Stimulated activated CD8-positive, alpha-beta memory T cell treated with anti-CD3 and anti-CD28 coated beads, Interleukin-15, amount 100 ng/mL, for 4 hours (primary cell): ENCODE measurements at regions not wholly inside any gene's neighbourhood (a gene's known extent, or its start where the extent isn't known, plus 50 kb on each side); places are given as distances from the start of the nearest gene placed in this dataset.

Experiments used
- DNase-seq, 2 donors: peaks; one replicate each; pipeline ENCODE4 v3.0.0-alpha.2; 2020; ENCODE audit warnings: low read depth in 2 of 2

DNA sequence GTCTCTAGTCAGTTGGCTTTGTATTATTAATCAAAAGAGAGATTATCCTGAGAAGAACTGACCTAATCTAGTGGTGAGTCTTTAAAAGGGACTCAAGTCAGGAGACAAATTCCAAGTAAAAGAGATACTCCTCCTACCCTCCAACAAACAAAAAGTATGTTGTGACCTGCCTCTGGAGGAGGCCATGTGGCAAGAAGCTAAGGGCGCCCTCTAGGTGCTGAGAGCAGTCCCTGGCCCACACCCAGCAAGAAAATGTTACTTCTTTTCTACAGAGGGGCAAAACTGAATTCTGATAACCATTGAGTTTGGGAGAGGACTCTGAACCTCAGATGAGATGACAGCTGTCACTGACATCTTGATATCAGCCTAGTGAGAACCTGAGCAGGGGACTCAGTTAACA, 953.6 kb upstream of the AGA start:
- DNase-seq, result no peak

DNA sequence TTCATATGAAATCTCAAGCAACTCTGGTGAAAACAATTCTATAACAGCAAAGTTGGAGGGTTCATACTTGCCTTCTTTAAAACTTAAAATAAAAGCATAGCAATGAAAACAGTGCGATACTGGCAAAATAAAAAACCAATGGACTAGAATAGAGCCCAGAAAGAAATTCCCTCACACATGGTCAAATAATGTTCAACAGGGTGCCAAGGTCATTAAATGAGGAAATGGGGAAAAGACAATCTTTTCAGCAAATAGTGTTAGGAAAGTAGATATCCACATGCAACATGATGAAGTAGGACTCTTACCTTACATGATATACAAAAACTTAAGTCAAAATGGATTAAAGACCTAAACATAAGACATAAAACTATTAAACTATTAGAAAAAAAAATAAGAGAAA, 970.2 kb upstream of the AGA start:
- DNase-seq, result no peak

DNA sequence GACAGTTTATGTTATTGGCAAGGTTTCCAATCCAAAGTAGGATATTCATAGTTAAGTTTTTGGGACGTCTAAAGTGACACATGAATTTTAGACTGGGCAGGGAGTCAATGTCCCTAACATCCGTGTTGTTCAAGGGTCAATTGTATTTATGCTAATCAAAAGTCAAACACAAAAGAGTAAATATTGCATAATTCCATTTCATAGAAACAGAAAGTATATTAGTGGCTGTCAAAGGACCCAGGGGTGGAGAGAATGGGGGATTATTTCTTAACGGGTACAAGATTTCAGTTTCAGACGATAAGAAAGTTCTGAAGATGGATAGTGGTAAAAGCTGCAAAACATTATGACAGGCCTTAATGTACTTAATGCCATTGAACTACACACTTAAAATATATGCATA, 971.8 kb upstream of the AGA start:
- no peak for DNase-seq

DNA sequence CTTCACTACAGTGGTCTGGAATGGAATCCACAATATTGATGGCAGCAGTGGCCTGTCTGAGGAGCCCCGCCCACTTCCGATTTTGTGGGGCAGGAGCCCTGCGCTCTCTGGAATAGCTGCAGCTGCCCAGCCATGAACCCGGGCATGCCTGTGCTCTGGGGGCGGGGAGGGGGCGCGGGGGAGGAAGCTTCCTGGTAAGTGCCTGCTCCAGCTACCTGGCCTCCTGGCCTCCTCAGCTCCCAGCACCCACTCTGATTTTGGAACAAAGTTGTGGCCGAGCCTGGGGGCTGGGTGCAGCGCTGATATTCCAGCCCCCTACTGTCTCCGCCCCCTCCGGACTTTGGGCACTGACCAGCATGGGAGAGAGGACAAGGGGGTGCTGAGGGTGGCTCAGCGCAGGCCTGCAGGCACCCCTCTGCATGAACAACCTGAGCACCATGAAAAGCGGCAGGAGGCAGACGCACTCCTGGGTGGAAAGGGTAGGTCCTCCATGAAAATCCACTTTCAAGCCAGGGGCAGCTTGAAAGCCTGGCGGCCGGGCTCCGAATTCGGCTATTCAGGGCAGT, 972.7 kb upstream of the AGA start:
- DNase-seq, result no peak

DNA sequence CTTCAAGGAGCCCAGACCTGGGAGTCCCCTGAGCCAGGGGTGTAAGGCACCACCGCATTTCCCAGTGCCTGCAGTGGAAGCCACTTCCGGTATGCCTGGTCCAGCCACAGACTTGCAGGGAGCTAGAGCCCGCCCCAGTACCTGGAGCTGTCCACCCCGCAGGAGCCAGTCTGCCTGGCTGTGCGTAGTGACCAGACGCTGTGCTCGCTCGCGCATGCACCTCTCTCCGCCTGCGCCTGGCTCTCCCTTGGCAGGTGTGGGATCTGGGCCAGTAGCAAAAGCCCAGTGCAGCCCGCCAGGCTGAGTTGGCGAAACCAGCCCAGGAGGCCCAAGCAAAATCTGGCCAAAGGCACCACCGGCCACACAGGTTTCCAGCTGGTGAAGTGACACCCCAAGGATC, 973.7 kb upstream of the AGA start:
- no peak for DNase-seq

DNA sequence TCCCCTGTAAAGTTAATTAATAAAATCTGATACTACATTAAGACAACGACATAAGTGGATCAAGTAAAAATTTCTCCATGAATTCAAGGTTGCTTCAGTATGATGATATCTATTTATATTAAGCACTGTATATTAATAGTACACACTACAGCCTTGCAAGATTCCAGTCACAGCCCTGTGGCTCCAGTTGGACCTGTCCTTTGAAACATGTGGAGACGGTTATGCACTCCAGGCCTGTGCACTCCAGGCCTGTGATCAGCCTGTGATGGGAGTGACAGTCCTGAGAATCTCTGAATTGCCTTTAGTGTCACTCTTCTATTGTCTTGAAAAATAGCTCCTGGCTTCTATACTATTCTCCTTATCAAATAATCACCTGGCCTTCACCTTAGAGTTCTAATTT, 981.1 kb upstream of the AGA start:
- no peak for DNase-seq

DNA sequence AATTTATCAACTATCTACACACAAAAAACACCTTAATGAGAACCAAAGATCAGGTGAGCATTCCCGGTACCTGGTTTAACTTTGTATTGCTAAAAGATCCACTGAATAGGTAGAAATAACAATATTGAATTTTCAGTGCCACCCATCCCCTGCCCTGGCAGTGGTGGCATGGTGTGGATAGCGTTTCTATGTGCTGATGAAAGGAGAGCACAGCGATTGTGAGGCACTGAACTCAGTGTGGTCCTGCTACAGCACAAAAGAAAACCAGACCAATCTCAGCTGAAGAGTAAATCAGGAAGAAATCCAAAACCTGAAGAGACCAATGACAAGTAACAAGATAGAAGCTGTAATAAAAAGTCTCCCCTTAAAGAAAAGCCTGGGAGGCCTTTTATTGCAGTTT, 984.6 kb upstream of the AGA start:
- no peak for DNase-seq

DNA sequence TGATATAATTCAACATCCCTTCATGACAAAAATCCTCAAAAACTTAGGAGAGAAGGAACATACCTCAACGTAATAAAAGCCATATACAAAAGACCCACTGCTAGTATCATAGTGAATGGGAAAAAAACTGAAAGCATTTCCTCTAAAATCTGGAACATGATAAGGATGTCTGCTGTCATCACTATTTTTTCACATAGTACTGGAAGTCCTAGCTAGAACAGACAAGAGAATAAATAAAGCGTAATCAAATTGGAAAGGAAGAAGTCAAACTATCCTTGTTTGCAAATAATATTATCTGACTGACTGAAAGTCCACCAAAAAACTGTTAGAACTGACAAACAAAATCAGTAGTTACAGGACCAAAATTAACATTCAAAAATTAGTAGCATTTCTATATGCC, 985.4 kb upstream of the AGA start:
- no peak for DNase-seq

DNA sequence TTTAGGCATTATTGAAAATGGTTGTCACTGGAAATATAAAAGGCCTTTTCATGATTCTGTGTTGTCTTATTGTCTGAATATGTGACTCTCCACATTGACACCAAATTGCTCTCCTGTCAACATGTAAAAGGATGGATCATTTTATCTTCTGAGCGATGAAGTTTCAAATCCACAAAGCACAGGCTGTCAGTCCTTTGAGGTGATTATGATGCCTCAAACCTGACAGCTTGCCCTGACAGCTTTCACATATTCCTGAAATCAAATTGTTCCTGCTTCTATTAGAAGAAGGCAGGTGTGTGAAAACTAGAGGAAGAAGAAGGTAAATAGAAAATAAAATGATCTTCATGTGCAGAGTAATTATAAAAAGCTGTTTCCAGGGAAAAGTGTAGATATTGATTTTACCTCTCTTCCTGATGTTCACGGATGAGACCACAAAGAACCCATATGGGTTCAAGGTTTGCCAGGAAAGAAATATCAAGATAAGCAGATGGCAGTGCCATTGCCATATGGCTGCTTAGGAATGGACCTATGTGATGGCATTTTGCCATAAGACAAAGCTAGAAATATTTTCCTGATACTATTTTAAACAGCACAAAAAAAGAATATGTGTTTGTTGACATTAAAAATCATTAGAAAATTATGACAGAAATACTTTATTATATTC, 1006.3 kb upstream of the AGA start:
- DNase-seq, result no peak

DNA sequence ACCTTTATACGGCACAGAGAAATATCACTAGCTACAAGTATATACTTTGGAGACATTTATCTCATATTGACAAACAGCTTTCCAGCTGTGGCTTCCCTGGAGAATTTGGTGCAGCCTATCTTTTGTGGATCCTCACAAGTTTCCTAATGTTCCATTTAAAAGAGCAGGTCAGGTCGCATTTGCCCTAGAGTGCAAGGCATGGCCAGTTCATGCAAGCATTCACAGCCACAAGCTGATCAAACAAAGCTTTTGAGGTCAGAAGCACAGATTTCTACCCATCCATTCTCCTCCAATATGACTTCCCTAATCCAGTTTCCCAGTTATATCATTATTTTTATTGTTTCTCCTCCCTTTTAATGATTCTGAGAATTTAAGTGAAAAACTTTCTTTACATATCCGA, 1008.4 kb upstream of the AGA start:
- no peak for DNase-seq

DNA sequence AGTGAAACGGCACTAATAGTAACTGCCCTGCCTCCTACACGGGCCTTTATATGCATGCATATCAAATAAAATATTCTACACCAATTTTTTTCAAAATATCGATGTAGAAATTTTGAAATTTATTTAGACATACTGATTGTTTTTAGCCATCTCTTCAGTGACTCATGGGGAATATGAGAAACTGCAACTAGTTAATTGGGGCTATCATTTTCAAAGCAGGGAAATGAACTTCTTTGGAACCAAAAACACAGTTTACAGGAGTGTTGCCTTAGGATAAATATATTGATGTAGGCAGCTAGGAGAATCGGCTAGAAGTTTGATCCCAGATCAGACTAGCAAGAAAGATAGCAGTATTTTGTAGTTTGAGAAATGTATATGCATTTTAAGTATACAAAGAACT, 1010.8 kb upstream of the AGA start:
- no peak for DNase-seq

DNA sequence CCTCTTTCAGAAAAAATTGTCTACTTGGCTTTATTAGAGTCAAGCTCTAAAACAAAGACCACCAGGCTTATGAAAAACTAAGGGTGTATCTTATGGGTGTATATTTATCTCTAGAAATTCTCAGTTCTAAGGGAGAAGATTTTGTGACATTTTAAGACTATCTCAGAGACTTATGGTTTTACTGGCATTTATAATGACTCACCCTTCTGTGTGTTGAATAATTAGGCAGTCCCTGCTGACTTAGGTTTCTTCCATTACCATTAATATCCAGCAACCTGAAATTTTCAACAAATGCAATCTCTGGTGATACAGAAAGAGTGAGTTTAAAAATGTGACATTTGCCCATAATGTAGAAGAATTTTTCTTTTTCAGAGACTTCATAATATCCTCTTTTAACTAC, 1015.0 kb upstream of the AGA start:
- DNase-seq, result no peak

DNA sequence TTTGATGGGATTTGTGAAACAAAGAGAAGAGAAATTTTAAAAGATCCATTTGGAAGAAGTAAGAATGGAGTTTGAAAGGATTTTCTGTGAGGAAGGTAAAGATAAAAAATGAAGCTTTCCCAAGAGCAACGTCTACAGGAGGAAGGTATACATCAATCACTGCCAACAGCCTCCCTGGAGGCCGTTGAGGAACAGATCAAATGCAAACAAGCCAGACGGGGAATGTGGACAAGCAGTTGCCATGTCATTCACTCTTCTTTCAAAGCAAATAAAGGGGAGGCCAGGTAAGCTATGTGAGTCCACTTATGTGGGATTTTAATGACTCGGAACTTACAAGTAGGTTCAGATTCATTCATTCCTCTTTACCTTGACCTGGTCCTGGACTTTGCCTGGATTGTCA, 1020.5 kb upstream of the AGA start:
- DNase-seq, result no peak

DNA sequence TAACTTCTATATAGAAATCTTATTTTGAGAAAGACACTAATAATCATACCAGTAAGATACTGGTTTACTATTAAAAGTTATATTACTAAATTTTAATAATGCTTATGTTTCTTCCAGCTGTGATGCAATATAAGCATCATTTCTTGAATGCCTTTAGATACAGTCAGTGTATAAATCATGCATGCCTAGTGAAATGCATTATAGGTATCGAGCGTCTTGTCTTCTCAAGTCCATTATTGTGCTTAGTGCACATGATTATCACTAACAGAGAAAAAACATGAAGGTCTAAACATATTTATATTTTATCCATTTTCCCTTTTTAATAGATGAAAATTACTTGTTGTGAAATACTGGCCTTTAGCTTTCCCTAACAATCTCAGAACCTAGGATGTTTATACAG, 1021.5 kb upstream of the AGA start:
- DNase-seq, result no peak

DNA sequence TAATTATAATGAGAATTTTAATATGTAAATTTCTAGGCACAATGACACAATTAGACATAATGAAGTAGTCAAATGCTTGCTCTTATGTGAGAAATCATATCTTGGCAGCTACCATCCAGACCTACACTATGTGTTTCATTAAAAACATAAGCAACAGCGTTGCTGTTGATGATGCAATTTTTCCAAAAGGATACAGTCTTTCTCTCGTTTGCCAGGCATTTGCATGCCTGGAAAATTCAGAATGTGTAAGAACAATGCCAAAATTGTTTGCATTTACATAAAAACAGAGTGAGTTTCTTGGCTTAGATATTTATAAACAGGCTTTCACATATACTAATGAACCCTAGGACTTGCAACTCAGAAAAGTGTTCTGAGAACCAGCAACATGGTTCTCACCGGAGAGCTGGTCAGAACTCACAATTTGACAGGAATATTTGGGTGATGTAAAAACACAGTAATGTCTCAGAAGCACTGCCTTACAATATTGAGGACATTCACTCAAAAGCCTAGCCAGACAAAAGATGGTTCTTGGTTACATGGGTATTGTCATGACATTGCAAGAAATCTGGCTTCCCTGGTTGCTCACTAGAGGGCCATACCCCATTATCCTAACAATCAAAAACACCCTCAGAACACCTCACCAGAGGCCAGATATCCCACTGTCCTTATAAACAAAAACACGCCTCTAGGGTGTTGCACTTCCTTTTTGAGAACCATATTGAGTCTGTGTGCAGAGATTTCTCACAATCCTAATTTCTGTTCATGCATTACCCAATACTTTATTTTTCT, 1029.0 kb upstream of the AGA start:
- DNase-seq, result no peak

DNA sequence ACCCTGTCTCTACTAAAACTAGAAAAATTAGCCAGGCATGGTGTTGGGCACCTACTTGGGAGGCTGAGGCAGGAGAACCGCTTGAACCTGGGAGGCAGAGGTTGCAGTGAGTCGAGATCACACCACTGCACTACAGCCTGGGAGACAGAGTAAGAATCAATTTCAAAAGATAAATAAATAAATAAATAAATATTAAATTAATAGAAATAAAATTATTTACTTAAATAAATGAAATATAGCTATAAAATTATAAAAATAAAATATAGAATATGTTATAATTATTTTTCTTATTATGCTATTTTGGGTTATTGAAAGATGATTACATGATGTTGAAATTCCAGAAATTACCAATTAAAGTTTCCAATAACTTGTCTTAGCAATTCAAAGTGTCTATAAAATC, 1029.8 kb upstream of the AGA start:
- DNase-seq, result no peak

DNA sequence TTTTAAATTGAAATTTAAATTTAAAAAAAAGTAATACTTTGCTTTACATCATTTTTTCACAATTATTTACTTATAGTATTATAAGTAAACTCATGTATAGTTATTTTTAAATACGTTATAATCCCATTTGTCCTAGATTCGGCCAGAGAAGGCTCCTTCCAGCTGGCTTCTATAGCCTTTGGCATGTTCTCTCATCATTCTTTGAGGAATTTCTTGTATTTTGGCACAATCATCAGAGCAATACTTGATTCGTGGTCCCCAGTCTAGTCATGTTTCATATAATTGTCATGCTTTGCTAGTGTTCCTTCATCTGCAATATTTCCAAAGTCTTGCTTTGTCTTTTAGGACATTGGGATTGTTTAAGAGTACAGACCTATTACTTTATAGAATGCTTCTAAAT, 1037.9 kb upstream of the AGA start:
- DNase-seq, result no peak

DNA sequence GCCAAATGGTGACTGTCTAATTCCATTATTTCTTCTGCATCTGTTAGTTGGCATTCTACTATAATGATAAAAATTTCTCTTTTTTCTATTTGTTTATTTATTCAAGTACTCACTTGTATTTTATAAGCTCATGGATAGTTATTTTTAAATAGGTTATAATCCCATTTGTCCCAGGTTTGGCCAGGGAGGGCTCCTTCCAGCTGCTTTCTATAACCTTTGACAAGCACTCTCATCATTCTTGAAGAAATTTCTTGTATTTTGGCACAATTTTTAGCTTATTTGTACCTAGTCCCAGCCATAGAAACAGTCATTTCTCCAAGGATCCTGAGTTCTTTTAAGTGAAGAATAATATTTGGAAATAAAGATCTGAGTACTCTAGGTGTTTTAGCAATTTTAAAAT, 1038.6 kb upstream of the AGA start:
- no peak for DNase-seq

DNA sequence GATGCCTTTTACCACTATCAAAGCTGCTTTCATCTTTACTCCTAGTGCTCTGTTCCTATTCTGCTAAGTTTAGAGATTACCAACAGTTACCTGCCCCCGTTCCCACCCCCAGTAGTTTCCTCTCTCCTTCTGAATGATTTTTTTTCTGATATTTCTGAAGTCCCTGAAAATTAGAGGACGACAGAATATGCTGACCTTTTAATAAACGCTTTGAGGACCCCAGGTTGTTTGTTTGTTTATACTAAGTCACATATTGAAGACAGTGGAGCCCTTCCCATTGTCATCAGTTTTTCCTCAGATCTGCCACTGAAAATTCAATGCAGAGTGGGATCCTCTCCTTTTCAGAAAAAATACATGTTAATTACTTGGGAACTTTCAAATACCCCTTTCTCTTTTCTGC, 1039.3 kb upstream of the AGA start:
- DNase-seq, result no peak

DNA sequence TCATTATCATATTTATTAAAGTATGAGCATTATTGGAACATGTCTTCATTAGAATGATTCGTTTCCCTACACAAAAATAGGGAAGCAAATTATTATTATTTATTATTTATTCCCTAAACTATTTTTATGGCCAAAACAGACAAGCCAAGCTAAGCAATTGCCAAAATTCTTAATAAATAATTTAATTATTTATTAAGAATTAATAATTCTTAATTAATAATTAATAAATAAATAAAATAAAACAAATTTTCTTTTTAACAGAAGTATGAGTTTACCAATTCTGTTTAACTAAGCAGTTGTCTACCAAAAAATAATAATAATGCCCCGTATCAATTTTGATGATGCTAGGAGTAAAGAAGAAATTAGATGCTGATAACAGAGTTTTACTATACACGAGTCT, 1080.8 kb upstream of the AGA start:
- DNase-seq, result no peak

DNA sequence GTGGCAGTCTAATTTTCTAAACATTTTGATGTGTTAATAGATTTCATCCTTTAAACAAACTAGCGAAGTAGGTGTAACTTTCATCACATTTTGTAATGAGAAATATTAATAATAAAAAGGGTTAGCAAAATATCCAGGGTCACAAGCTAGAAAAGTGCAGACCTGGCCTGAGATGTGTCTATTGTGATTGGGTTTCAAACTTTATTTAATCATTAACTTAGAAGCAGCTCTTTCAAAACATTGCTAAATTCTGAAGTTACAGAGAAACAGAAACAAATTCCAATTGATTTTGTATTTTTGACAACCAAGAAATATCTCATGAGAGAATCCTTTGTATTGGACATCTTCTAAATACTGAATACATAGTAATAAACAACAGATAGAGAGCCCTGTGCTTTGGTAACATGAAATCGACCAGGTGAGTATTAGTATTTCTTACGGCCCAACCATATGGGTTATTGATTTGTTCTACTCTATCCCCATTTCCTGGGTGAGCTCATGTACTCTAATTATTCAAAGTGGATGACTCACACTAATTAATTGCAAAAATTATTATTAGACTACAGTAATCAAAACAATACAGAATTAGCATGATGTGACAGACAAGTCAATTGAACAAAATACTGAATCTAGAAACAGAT, 1093.8 kb upstream of the AGA start:
- DNase-seq, result no peak

DNA sequence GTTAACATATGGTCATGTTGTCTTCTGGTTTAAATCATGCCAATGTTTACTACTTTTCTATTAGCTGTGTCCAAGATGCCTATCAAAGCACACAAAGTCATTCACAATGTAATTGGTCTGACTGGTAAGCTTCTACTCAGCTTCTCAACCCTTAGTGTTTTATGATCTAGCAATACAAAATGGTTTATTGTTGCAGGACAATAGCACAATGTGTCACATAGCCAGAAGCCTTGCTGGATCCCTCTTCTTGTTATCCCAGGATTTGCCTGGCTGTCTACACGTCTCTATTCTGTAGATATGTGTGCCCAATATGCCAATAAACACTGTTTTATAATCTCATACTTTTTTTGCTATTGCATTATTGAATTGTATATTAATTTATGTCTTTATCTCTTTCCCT, 1111.0 kb upstream of the AGA start:
- no peak for DNase-seq

DNA sequence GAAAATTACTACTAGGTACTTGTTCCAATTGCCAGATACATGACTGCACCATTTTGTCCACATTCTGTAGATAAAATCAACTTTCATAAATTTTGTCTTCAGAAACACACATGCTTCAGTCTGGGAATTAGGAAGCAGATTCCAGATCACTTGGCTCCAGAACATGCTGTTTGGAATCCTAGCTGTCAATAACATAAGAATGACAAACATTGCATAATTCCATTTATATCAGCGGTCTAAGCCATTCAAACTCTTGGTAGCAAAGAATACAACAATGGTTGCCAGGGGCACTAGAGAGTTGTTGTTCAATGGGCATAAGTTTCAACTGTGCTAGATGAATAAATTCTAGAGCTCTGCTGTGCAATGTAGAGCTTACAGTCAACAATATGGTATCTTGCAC, 1112.1 kb upstream of the AGA start:
- no peak for DNase-seq
